Anterior cingulate cortex (tissue), 58 donors: ENCODE measurements at regions not wholly inside any gene's neighbourhood (a gene's known extent, or its start where the extent isn't known, plus 50 kb on each side); places are given as distances from the start of the nearest gene placed in this dataset.
A peak's percentile ranks its signal among the peaks of the same experiment; 100 is the strongest.
"Not testable (repeated sequence)": the region's sequence is repeated elsewhere in the genome, so short reads cannot be mapped to it uniquely, and the experiment has no call there.

Experiments used
- DNase-seq, 58 donors: peaks; one replicate each; lab custom pipeline; 2025; lab: John Stamatoyannopoulos, UW

DNA sequence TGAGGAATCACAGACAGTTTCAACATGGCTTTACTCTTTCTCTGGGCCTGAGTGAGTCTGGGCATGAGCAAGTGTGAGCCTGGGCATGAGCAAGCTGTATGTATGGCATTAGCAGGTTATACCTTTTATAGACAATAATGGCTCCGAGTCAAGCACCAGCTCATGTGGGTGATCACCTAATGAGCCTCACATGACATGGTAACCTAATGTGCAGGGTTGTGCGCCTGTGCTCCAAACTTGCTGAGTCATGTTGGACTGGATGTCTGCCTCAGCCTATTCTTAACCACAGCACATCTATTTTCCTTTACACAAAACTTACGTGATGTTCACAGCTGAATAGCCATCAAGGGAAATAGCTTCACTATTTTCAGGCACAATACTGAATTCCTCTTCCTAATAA, 236.2 kb upstream of the NRIP1 start:
- DNase-seq, result no peak

DNA sequence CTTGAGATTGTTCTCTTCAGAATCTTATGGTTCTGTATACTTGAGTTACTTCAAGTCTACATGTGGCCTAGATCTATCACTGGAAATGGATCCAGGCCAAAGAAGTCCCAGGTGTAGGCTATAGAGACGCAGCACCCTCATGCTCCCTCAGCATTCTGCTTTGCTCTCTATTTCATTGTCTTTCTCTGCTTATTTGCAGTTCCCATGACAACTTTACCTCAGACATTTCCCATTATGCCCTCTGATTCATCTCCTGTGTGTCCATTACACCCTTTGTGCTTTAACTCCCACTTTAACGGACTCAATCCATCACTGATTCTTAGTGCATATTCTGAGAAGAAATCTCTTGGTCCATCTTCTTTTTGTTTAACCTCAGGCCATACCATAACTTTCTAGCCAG, 236.9 kb upstream of the NRIP1 start:
- no peak for DNase-seq

DNA sequence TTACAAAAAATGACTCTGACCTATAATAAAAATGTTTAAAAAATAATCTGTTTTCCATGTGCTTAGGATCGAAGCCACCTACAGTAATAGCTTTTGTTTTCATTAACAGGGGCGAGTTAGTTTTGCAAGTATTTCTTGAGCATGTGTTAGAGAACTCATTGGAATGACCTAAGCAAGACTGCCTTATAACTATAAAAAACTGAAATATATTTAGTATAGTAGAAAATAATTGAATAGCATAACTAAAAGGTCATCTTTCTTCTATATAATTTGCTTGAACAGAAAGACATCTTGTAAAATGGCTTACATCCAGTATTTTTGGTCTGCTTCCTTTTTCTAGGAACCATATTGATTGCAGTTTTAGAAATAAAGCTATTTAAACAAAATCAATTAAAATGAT, 241.5 kb upstream of the NRIP1 start:
- no peak for DNase-seq

DNA sequence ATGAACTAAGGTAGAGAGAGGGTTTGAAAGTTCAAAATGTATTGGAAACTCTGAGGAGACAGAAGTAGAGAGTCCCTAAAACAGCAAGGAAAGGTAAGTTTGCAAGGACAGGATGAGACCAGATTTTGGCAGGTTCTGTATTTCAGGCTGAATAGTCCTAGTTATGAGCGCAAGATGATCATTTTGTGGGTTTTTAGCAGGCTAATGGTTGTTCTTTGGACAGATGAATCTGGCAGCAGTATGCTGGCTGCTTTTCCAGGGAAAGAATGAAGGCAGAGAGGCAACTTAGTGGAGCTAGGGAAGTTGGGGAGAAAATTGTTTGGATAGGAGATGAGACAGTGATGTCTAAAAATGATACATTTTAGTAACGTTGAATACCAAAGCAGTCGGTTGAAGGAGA, 243.5 kb upstream of the NRIP1 start:
- DNase-seq, result no peak

DNA sequence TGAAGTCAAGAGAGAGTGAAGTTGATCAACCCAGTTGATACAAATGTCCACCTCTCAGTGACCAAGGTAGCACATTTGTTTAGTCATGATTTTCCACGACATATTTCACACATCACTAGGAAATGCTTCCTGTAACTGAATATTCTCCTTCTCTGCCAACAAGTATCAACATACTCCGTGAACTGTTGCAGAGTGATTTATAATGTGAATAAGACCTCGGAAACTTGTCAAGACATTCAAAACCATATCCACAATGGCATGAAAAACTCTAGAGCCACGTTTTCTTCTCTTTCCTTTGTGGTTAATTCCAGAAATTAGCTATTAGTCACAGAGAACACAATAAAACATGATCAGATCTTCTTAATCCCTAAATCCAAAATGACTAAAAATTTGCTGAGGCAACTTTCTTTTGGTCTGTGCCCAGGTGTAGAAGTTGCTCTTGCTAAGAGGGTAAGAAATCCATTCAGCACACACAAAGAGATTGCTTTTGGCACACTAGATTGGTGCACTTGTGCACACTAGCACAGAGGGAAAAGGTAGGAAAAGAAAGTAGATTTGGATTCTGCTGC, 244.3 kb upstream of the NRIP1 start:
- DNase-seq, result no peak

DNA sequence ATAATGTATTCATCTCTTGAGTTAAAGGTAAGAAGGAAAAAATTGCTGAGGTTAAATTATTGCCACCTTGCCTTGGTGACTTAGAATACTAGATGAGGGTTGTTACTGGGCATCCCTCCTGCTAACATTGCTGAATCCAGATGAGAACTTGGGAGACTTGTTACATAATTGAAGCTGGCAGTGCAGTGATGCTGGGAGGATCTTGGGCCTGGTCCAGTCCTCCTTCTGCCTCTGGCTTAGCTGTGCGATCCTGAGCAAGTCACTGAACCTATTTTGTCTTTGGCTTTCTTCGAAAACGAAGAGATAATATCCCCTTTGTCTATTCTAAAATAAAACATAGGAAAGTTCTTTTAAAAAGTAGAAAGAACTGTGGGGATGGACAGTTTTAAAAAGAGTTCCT, 244.9 kb upstream of the NRIP1 start:
- peak in 4 of 58 donors; percentile 6 to 15 (median 11) for DNase-seq

DNA sequence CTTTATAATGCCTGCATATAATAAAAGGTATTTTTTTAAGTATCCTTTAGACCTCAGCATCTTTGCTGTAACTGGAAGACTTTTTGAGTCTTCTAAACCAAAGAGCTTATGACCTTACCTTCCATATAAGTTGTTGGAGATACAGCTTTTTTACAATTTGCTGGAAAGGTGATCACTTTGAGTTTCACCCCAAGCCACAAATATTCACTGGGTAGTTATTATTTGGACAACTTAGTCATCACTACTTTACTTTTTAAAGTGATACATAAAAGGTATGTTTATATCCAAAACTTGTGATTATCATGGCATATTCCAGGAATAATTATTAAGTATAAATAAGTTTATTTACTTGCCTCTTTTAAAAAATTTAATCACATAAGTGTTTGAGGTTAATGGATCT, 246.7 kb upstream of the NRIP1 start:
- DNase-seq, result no peak

DNA sequence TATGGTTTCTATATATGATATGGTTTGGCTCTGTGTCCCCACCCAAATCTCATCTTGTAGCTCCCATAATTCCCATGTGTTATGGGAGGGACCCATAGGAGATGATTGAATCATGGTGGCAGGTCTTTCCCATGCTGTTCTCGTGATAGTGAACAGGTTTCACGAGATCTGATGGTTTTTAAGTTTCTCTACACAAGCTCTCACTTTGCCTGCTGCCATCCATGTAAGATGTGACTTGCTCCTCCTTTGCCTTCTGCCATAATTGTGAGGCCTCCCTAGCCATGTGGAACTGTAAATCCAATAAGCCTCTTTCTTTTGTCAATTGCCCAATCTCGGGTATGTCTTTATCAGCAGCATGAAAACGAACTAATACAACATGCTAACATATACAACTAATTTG, 252.2 kb upstream of the NRIP1 start:
- DNase-seq, result not testable (repeated sequence)

DNA sequence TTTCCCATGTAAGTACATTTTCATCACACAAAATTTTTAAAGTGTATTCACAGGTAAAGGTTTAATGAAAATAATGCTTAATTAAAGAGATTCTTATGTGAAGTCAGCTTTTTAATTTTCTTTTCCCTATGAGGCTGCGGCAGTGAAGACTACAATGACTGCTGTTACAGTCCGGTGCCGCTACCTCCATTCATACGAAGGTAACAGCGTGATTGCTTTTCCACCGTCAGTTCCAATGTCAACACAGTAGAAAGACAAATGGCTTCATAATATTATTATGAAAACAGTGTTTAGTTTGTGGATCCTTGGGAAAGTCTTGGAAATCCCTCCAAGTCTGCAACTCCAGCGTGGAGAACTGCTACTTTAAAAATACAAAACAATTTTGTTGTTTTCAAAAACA, 254.9 kb upstream of the NRIP1 start:
- no peak for DNase-seq

DNA sequence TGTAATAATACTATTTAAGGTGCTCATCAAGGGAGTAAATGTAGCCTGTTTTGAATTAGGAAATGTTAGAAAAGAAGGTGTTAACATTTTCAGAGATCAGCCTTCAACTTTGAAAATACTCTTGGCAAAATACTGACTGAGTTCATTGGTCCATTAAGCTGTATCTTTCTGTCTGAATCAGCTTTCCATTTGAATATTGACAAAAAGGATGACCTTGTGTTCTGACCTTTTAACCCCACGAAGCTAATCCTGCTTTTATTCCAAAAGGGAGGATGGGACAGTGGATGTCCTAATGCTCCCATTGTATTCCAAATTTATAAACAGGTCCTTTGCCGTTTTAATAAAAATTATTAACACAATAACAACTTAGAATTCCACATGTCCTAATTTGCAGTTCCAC, 259.7 kb upstream of the NRIP1 start:
- no peak for DNase-seq

DNA sequence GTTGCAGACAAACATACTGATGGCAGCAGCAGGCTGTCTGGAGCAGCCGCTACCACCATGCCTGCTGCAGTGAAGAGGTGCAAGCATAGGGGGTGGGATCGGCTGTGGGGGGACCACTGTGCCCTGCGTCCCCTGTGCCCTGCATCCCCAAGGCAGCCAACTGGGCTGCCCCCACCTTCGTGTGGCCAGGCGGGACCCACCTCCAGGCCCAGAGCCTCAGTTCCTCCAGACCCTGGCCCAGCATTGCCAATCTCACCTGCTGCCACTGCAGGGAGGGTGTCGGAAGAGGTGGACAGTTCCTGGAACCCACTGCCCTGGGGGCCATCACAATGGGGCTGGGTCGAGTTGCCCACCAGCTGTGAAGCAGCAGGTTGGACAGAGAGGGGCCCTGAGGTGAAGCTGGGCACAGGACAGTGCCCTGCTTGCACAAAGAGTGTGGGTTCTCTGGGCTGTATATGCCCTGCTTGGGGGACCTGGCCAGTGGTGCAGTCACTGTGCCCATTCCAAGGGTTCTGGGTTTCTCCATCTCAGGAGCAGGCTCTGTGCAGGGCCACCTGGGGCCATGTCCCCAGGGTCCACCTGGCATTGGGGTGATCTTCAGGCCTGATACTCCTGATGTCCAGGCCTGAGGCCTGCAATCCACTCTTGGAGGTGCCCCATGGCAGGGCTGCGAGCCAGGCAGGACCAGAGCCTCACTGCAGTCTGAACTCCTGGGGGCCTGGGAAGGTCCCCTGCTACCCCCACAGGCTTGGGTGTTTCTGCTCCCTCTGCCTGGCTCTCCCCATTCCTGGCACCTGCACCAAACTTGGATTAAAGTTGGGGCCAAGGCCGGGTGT, 261.4 kb upstream of the NRIP1 start:
- no peak for DNase-seq

DNA sequence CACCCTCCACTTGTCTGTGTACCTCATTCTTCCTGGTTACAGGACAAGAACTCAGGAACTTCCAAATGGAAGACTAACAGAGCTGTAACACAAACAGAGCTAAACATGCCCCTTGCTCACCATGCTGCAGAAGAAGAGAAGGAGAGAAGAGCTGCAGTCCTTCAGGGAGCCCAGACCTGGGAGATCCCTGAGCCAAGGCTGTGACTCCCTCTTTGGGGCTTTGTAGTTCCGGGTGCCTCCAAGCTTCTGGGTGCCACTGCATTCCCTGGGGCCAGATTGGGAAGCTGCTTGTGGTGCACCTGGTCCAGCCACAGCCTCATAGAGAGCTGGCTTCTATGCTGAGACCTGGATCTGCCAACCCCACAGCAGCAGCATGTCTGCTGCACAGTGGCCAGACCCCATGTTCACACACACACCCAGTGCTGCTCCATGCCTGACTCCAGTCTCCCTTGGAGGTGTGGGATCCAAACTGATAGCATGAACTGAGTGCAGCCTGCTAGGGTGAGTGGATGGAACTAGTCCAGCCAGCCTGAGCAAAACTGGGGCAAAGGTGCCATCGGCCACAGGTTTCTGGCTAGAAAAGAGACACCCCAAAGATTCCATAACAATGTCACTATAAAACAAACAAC, 263.0 kb upstream of the NRIP1 start:
- DNase-seq, result no peak

DNA sequence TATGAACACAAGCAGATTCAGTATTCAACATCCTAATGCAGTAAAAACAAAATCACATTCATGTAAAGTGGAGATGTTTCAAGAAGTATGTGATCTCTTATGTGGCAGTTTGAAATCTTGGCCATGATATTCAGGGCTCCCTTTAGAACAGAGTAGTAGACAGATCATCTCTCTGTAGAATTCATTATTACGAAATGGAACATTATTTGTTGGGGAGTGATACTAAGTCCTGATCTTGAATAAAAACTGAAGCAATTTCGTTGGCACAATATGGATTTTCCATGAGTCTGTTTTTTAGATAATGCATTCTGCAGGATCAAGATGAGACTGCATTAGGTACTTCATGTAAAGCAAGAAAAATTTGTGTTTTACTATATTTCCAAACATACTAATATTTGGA, 264.4 kb upstream of the NRIP1 start:
- no peak for DNase-seq

DNA sequence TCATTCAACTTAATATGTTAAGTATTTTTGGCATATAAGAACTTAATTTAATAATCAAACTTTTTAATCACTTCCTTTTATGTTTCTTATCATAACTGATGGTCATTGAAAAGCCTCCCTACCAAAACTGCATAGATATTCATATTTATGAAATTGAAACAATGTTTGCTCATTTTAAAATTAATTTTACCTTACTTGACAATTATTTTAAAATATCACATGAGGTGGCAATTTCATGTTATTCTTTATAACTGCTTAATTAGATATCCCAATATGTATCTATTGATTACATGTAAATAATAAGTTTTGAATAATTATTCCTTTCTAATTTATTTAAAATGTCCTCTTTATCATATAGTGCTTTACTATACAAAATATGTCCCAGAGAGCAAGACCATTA, 266.1 kb upstream of the NRIP1 start:
- no peak for DNase-seq

DNA sequence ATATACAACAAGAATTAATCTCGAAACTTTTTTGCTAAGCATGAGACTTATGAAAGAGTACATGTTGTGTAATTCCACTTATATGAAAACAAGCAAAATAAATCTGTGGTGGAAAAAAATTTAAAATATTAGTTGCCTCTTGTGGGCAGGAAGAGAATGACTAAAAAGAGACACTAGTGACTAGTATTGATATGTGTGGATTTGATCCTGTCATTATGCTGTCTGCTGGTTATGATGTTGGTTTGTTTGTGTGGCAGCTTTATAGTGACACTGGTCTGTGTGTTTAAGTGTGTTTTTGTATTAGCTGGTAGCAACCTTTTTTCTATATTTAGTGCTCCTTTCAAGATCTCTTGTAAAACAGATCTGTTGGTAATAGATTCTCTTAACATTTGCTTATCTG, 267.8 kb upstream of the NRIP1 start:
- DNase-seq, result no peak

DNA sequence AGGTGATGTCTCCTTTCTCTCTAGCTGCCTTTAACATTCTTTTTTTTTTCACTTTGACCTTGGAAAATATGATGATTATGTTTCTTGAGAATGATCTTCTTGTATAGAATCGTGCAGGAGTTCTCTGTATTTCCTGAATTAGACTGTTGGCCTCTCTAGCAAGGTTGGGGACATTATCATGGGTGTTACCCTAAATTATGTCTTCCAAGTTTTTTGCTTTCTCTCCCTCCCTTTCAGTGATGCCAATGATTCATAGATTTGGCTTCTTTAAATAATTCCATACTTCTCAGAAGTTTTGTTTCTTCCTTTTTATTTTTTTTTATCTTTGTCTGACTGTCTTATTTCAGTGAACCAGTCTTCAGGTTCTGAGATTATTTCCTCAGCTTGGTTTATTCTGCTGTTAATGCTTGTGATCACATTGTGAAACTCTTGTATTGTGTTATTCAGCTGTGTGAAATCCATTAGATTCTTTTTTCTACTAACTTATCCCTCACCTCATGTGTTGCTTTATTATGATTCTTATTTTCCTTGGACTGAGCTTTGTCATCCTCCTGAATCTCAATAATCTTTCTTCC, 268.4 kb upstream of the NRIP1 start:
- no peak for DNase-seq

DNA sequence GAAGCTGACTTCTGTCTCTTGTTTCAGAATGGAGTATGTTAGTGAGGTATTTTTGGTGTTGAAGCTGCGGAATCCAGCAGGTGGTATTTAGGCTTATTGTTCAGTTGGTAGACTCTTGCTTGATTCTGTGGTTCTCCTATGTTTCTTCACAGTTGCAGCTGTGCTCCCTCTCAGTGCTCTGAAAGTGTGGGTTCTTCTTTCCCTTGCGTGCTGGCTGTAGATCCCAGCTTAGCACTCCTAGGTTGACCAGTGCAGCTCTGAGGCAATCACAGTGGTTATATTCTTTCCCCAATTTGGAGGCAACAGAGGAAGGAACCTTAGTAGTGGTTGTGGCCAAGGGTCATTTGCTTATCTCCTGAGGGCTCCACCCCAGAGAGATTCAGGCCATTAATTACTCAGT, 269.2 kb upstream of the NRIP1 start:
- no peak for DNase-seq

DNA sequence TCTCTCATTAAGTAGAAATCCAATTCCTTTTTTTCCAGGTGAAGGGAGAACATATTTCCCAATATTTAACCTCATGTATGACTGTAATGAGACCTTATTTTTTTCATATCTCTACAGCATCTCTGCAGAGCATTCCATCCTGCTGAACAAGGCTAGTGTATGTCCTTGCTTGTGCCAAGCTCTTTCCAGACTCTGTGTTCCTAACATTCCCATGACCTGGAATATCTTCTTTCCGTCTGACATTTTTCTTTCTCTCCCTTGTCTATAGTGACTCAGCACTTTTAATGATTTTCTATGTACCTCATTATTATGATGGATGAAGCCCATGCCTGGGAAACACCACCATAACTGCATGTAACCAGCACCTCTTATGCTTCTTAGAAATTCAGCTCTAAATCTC, 278.3 kb upstream of the NRIP1 start:
- DNase-seq, result no peak

DNA sequence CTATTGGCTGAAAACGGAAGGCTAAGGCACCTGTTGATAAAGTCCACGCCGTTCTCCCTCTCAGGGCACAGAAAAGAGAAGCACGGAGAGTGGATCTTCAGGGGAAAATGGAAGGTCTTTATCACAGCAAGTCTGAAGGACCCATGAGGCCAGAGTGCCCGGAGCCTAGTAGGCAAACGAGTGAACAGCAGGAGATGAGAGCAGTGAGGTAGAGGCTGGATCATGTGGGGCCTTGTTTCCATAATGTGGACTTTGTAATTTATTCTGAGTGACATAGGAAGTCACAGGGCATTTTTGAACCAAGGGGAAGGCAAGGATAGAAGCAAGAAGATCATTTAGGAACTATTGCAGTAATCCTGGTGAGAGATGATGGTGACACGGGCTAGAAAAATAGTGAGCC, 287.2 kb upstream of the NRIP1 start:
- no peak for DNase-seq

DNA sequence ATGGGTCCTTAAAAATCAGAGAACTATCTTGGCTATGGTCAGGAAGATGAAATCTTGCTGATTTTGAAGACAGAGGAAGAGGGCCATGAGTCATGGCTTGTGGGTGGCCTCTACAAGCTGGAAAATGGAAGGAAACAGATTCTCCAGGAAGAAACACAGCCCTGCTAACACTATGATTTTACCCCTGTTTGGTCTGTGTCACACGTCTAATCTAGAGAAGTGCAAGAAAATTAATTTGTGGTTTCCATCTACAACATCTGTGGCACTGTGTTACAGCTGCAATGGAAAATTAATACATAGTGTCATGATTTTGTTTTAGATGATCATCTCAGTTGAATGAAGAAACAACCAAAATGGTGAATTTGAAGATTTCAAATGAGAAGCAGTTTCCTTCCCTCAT, 288.7 kb upstream of the NRIP1 start:
- no peak for DNase-seq

DNA sequence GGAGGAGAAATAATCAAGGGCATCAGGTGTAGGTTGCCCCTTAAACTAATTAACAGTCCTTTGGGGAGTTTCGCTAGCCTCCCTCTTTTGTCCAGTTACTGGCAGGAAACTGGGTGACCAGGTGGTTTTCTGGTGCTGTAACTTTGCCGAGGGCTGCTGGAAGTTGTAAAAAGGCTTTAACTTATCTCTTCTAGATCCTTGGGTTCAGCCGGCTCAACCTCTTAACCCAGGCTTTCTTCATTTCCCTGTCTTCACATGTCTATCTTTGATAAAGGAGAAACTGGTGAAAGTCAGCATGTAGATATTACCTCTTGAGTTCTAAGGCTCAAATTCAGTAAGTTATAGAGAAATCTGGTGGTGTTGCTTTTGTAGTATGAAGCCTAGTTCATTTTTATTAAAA, 289.7 kb upstream of the NRIP1 start:
- DNase-seq, result no peak

DNA sequence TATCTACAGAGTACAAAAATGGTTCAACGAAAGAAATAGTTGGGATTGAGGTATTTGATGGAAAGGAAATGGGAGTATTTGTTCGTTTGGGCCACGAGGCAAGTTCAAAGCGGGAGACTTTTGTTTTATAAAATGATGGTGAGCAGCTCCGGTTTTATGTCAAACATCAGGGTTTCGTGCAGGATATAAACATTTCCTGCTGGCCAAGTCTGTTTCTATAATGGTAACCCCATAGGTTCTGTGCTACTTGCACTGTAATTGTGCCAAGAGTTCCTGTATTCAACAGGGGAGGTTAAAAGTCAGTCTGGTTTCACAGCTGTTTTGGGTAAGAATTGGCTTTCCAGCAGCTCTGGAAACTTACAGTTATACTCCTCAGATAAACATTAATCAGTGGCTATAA, 290.3 kb upstream of the NRIP1 start:
- DNase-seq, result no peak
